ACHN (cell line): ENCODE measurements at regions not wholly inside any gene's neighbourhood (a gene's known extent, or its start where the extent isn't known, plus 50 kb on each side); places are given as distances from the start of the nearest gene placed in this dataset.
"Not testable (repeated sequence)": the region's sequence is repeated elsewhere in the genome, so short reads cannot be mapped to it uniquely, and the experiment has no call there.

Experiments
- DNase-seq: peaks from one replicate; pipeline ENCODE4 v3.0.0-alpha.2; 2015
- in situ Hi-C: cut with HindIII; loops from 2 replicates; pipeline ENCODE4 v1.10.0; 2017; ENCODE audit warnings: low sequenced_read_pairs, low pct_ligation_motif_present, low pct_unique_long_range_greater_than_20kb

DNA sequence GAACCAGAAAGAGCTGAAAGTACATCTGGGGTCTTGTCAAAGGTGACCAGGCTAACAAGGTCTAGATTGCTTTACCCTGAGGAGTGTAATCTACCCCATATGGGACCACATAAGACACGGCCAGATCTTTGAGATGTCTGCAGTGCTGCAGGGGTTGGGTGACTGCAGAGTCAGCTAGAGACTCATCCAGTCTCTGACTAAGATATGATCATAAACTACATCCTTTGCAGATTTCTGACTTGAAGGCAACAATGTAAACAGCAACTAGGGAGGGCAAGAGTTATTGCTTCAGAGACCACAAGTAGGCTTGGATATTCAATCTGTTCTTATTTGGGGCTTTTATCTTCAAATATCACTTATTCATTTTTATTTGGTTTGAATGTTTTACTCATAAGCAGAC lies 1080.5 kb upstream of the FOXG1 start:
- in situ Hi-C loops: no loop called here
- no peak for DNase-seq

- in situ Hi-C loops: no loop called here
Measured at GRCh38 chr14:27688841-27689444, 1077.6 kb upstream of the FOXG1 start.

DNA sequence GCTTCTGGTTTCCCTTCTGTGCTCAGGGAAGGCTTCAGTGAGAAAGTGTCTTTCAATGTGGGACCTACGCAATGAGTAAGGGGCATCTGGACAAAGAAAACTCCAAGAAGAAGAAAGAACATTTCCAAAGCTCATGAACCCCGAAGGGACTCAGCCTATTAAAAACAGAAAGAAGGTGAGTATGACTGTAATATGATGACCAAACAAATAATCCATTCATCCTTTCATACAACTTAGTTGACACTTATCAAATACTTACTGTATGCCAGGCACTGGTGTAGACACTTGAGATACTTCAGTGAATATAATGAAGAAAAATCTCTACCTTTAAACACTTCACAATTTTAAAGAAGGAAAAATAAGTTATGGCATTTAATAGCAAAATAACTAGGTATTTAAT lies 1054.2 kb upstream of the FOXG1 start:
- in situ Hi-C loops: no loop called here
- DNase-seq: no peak

More at GRCh38 chr14:27688841-27689444, 1077.6 kb upstream of the FOXG1 start:
- no peak for DNase-seq

GRCh38 chr14:27715561-27715960 lies 1051.0 kb upstream of the FOXG1 start:
- in situ Hi-C loops: no loop called here
- no peak for DNase-seq

- in situ Hi-C loops: no loop called here
- no peak for DNase-seq
Measured at GRCh38 chr14:27721760-27722159, 1044.8 kb upstream of the FOXG1 start.

GRCh38 chr14:27725482-27725881 lies 1041.1 kb upstream of the FOXG1 start:
- DNase-seq: no peak
- in situ Hi-C loops: no loop called here

DNA sequence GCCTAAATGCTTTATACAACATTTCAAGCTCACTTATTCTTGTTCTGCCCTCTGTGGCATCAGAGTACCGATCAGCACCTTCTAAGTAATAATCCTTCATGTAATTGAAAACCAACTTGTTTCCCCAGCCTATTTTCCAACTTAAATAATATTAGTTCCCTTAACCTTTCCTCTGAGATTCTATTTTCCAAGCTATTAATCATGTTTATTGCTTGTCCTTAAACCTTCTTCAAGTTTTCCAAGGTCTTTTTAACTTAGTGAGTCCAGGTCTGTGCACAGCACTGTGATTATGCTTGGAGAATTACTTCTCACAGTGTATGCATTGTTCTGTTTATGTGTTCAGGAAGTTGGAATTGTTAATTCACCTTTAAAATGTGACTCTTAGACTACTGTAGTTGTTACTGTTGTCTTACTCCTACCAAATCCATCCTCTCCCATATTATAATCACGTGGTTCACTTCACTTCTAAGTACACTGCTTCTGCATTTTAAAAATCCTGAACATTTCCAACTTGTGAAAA lies 1039.3 kb upstream of the FOXG1 start:
- DNase-seq: no peak

GRCh38 chr14:27730204-27730603 lies 1036.4 kb upstream of the FOXG1 start:
- in situ Hi-C loops: no loop called here
- no peak for DNase-seq

More for the DNA sequence above, 1039.3 kb upstream of the FOXG1 start:
- in situ Hi-C loops: no loop called here

DNA sequence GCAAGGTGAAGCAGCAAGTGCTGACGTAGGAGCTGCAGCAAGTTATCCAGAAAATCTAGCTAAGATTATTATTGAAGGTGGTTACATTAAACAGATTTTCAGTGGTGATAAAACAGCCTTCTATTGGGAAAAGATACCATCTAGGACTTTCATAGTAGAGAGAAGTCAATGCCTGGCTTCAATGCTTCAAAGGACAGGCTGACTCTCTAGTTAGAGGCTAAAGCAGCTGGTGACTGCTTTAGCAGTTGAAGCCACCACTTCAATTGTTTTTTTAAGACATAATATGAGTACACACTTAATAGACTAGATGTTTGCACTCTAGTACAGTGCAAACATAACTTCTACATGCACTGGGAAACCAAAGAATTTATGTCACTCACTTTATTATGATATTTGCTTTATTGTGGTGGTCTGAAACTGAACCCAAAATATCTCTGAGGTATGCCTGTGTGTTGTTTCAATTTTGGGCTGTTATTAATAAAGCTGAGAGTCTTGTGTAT lies 1026.9 kb upstream of the FOXG1 start:
- in situ Hi-C loops: no loop called here
- DNase-seq: no peak

GRCh38 chr14:27750114-27750513 lies 1016.5 kb upstream of the FOXG1 start:
- no peak for DNase-seq
- in situ Hi-C loops: no loop called here

GRCh38 chr14:27757642-27758041 lies 1008.9 kb upstream of the FOXG1 start:
- DNase-seq, in situ Hi-C loops: not testable (repeated sequence)

DNA sequence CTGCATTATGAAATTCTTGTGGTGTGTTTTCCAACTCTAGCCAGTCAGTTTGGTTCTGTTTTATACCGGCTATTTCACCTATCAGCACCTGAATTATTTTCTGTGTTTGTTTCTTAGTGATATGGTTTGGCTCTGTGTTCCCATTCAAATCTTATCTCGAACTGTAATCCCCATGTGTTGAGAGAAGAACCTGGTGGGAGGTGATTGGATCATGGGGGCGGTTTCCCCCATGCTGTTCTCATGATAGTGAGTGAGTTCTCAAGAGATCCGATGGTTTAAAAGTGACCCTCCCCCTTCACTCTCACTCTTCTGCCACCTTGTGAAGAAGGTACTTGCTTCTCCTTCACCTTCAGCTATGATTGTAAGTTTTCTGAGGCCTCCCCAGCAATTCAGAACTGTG lies 1006.2 kb upstream of the FOXG1 start:
- DNase-seq, in situ Hi-C loops: not testable (repeated sequence)

DNA sequence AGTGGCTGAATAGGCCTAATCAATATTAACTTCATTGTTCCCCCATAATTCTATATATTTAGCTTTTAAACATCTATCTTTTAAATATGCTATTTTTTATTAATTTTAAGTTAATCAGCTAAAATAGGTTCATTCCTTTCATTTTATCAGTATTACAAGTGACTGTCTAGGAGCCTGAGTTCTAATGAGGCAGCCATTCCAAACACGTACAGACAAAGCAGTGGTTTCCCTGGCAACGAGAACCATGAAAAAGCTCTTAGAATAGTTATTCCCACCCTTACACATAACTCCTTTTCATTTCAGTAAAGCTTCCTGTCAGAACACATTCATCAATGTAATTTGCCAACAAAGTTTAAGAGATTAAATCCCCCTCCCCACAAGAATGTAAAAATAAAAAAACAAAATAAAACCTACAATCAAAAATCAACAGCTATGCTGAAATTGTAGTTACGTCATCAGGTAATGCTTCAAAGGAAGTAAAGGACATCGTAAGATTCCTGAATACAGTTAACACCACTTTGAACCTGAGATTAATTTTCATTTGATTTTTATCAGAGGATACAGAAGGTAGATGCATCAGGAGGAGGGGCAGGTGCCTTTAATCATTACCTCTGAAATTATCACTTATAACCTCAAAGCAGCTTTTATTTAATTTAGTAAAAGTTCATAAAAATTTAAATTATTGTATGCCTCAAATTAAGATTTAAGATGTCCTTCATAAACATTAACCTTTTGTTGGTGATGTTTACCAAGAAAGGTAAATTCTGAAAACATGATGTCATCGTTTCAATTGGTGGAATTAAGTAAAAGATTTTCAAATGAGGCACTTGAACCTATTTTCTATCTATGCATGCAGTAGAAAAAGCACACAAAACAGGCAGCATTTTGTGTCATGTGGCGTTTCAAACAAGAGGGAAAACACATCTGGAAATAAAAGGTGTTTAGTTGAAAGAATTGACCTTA lies 967.2 kb upstream of the FOXG1 start:
- in situ Hi-C loops, DNase-seq: not testable (repeated sequence)

DNA sequence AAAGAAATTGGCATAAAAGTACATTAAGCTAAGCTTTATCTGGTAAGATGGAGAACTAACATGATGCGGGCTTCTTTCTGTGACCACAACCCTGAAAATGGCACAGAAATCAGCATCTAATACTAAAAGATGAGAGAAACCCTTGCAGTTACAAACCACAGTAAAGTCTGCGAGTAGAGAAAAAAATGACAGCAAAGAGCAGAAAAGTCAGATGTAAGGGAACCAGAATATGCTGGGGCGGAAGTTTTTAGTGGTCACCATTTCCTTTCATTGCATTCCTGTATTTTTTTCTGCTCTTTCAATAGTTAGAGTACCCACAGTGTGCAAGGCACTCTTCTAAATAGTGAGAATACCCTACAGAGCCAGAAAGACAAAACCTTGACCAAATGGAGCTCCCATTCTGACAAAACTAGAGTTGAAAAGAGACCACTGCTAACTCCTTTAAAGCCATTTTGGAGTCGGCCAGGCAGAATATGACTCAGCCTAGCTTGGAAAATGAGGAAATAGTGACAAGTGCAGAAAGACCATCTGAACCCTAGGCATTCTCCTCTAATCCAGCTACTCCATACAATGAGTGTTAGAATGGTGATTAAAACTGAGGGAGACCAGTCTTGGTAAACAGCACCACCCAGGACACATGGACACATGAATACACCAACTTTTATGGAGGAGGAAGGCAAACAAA lies 948.7 kb upstream of the FOXG1 start:
- in situ Hi-C loops, DNase-seq: not testable (repeated sequence)

GRCh38 chr14:27826149-27826548 lies 940.4 kb upstream of the FOXG1 start:
- in situ Hi-C loops, DNase-seq: not testable (repeated sequence)

DNA sequence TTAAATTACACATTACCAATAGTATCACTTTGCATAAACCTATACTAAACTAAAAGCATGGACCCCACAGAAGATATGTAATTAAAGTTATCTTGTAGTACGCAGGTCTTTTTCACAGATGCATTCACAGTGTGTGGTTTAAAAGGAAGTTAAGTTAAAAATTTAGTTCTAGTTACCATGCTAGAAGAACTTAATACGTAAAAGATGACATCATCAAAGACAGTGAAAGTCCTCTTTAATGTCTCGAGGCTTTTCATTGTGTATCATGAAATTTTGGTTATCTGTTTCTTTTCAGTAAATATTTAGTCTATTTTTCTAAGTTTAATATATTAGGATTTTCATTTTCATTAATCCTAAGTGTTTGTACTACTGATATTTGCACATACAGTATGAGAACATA lies 934.6 kb upstream of the FOXG1 start:
- in situ Hi-C loops, DNase-seq: not testable (repeated sequence)

DNA sequence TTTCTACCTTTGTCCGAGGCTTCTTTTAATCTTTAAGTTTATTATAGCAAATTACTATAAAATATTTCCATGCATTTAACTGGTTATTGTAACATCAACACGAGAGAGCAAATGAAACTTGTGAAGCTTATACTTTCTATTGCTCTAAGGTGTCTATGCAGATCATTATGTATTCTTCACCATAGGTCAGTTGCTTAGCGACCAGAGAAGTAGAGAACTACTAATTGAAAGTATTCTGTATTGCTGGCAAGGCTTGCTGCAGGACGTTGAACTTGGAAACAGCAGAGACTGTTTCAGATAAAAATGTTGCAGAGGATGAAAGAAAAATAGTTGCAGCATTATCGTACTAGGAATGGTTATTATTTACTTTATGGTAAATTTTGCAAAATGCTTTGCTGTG lies 933.6 kb upstream of the FOXG1 start:
- DNase-seq, in situ Hi-C loops: not testable (repeated sequence)

DNA sequence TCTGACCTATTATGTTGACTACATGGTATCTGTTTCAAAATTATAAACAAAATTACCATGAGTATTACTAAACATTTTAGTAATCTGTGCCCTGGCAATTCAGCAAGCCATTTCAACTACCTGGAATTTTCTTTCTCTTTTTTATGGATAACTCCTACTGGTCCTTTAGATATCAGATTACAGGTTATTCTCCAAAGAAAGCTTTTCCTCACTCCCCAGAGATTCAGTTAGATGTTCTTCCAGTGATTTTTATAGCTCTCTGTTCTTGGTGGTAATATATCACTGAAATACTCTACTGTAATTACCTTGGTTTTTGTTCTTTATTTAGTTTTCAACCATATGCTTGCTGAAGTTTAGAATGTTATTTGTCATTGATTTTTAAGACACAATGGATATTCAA lies 930.2 kb upstream of the FOXG1 start:
- in situ Hi-C loops: no loop called here
- DNase-seq: no peak
